ENCODE measurements at regions not wholly inside any gene's neighbourhood (a gene's known extent, or its start where the extent isn't known, plus 50 kb on each side); places are given as distances from the start of the nearest gene placed in this dataset.

DNA sequence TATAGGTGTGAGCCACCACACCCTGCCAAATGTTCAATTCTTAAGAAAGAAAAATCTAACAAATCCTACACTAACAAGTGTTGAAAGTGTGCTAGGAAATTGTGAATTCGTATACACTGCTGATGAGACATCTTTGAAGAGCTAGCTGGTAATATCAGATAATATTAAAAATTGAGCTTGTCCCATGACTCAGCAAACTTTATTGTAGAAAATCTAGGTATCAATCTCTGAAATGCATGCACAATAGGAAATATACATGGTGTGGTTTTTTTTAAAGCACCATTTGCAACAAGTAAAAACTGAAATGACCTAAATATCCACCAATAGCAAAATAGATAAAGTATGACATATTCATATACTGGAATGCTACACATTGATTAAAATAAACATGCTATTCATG is 110.1 kb upstream of the NXT1 start:
- Histone ChIP-seq H3K4me3 (no peak overlapping the region), H4K20me1 (replicated peaks; ENCODE audit: insufficient read depth) (no peaks in the 10 kb centered on the region), H3K4me1 (ENCODE audit: insufficient read depth) (no peaks in the 10 kb centered on the region), H3K36me3 (ENCODE audit: insufficient read depth) (no peaks in the 10 kb centered on the region), H3F3A (replicated peaks; ENCODE audit: low read depth) (no peaks in the 10 kb centered on the region), H3K27ac (ENCODE audit: low read depth) (no peak overlapping the region), H3K27me3 (ENCODE audit: insufficient read depth) (no peaks in the 10 kb centered on the region), H3K4me2 (no peak overlapping the region), H2AFZ (no peak overlapping the region), H3K79me2 (replicated peaks; ENCODE audit: insufficient read depth) (no peaks in the 10 kb centered on the region), H3K9me2 (ENCODE audit: insufficient read depth) (no peaks in the 10 kb centered on the region)
- peaks cover 2% of the 10 kb centered on the region for H3K27me3 Mint-ChIP-seq (ENCODE audit: insufficient read depth, low read depth, poor library complexity)
- H3K27ac Mint-ChIP-seq, result no peak overlapping the region
- DNase-seq (ENCODE audit: low spot score) (no peak), ATAC-seq (no peak)
- no peaks in the 10 kb centered on the region for H3K4me1 Mint-ChIP-seq
- H3K36me3 Mint-ChIP-seq (ENCODE audit: low read depth), result no peaks in the 10 kb centered on the region
- peaks cover 9% of the 10 kb centered on the region; the same call in 1 of the 3 replicates for H3K9me3 Mint-ChIP-seq
- TF ChIP-seq EZH2 (IDR thresholded peaks at IDR 0.05; ENCODE audit: low read depth, unreplicated experiment) (no peak), EZH2phosphoT487 (IDR thresholded peaks at IDR 0.05; ENCODE audit: unreplicated experiment) (no peak), POLR2AphosphoS5 (IDR thresholded peaks at IDR 0.05; ENCODE audit: low read depth) (no peak), JUNB (IDR thresholded peaks at IDR 0.05; ENCODE audit: unreplicated experiment) (no peak), NANOG (IDR thresholded peaks at IDR 0.05; ENCODE audit: borderline replicate concordance) (no peak), ZNF114 (CRISPR knock-in tag; IDR thresholded peaks at IDR 0.05) (no peak), ZNF331 (CRISPR knock-in tag; IDR thresholded peaks at IDR 0.05; ENCODE audit: low read depth) (no peak), STAT1 (IDR thresholded peaks at IDR 0.05; ENCODE audit: unreplicated experiment) (no peak), CTCF (conservative IDR thresholded peaks at IDR 0.05; ENCODE audit: low read depth in 2 of 2) (no peak), ETS1 (IDR thresholded peaks at IDR 0.05) (no peak), CREB1 (CRISPR knock-in tag; IDR thresholded peaks at IDR 0.05; ENCODE audit: low read depth) (no peak)
- TF ChIP-seq, protein P1, sequence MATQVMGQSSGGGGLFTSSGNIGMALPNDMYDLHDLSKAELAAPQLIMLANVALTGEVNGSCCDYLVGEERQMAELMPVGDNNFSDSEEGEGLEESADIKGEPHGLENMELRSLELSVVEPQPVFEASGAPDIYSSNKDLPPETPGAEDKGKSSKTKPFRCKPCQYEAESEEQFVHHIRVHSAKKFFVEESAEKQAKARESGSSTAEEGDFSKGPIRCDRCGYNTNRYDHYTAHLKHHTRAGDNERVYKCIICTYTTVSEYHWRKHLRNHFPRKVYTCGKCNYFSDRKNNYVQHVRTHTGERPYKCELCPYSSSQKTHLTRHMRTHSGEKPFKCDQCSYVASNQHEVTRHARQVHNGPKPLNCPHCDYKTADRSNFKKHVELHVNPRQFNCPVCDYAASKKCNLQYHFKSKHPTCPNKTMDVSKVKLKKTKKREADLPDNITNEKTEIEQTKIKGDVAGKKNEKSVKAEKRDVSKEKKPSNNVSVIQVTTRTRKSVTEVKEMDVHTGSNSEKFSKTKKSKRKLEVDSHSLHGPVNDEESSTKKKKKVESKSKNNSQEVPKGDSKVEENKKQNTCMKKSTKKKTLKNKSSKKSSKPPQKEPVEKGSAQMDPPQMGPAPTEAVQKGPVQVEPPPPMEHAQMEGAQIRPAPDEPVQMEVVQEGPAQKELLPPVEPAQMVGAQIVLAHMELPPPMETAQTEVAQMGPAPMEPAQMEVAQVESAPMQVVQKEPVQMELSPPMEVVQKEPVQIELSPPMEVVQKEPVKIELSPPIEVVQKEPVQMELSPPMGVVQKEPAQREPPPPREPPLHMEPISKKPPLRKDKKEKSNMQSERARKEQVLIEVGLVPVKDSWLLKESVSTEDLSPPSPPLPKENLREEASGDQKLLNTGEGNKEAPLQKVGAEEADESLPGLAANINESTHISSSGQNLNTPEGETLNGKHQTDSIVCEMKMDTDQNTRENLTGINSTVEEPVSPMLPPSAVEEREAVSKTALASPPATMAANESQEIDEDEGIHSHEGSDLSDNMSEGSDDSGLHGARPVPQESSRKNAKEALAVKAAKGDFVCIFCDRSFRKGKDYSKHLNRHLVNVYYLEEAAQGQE (IDR thresholded peaks at IDR 0.05; ENCODE audit: unreplicated experiment), result no peak
- TF ChIP-seq, protein P2, sequence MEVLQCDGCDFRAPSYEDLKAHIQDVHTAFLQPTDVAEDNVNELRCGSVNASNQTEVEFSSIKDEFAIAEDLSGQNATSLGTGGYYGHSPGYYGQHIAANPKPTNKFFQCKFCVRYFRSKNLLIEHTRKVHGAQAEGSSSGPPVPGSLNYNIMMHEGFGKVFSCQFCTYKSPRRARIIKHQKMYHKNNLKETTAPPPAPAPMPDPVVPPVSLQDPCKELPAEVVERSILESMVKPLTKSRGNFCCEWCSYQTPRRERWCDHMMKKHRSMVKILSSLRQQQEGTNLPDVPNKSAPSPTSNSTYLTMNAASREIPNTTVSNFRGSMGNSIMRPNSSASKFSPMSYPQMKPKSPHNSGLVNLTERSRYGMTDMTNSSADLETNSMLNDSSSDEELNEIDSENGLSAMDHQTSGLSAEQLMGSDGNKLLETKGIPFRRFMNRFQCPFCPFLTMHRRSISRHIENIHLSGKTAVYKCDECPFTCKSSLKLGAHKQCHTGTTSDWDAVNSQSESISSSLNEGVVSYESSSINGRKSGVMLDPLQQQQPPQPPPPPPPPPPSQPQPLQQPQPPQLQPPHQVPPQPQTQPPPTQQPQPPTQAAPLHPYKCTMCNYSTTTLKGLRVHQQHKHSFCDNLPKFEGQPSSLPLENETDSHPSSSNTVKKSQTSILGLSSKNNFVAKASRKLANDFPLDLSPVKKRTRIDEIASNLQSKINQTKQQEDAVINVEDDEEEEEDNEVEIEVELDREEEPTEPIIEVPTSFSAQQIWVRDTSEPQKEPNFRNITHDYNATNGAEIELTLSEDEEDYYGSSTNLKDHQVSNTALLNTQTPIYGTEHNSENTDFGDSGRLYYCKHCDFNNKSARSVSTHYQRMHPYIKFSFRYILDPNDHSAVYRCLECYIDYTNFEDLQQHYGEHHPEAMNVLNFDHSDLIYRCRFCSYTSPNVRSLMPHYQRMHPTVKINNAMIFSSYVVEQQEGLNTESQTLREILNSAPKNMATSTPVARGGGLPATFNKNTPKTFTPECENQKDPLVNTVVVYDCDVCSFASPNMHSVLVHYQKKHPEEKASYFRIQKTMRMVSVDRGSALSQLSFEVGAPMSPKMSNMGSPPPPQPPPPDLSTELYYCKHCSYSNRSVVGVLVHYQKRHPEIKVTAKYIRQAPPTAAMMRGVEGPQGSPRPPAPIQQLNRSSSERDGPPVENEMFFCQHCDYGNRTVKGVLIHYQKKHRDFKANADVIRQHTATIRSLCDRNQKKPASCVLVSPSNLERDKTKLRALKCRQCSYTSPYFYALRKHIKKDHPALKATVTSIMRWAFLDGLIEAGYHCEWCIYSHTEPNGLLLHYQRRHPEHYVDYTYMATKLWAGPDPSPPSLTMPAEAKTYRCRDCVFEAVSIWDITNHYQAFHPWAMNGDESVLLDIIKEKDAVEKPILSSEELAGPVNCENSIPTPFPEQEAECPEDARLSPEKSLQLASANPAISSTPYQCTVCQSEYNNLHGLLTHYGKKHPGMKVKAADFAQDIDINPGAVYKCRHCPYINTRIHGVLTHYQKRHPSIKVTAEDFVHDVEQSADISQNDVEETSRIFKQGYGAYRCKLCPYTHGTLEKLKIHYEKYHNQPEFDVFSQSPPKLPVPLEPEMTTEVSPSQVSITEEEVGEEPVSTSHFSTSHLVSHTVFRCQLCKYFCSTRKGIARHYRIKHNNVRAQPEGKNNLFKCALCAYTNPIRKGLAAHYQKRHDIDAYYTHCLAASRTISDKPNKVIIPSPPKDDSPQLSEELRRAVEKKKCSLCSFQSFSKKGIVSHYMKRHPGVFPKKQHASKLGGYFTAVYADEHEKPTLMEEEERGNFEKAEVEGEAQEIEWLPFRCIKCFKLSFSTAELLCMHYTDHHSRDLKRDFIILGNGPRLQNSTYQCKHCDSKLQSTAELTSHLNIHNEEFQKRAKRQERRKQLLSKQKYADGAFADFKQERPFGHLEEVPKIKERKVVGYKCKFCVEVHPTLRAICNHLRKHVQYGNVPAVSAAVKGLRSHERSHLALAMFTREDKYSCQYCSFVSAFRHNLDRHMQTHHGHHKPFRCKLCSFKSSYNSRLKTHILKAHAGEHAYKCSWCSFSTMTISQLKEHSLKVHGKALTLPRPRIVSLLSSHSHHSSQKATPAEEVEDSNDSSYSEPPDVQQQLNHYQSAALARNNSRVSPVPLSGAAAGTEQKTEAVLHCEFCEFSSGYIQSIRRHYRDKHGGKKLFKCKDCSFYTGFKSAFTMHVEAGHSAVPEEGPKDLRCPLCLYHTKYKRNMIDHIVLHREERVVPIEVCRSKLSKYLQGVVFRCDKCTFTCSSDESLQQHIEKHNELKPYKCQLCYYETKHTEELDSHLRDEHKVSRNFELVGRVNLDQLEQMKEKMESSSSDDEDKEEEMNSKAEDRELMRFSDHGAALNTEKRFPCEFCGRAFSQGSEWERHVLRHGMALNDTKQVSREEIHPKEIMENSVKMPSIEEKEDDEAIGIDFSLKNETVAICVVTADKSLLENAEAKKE (CRISPR knock-in tag; IDR thresholded peaks at IDR 0.05), result no peak
- no peak overlapping the region for H3K4me3 Mint-ChIP-seq
